Stomach (tissue), 8 donors: ENCODE measurements at regions not wholly inside any gene's neighbourhood (a gene's known extent, or its start where the extent isn't known, plus 50 kb on each side); places are given as distances from the start of the nearest gene placed in this dataset.

Experiments
- DNase-seq, 2 donors: peaks; one replicate each; pipeline versions ENCODE4 v3.0.0 to v3.0.0-alpha.2; 2013 to 2019
- H3K27ac ChIP-seq, 5 donors: fragments of 200-600 bp in 4 of 5; sonication (generic) in 4 of 5; one replicate each; pipeline ENCODE4 v1.5.1; 2013 to 2019; ENCODE audit warnings: mild to moderate bottlenecking in 1 of 5, moderate library complexity in 1 of 5
- H3K27me3 ChIP-seq, 3 donors: fragments of 200-600 bp; sonication (generic); one replicate each; pipeline ENCODE4 v1.5.1; 2017 to 2019; ENCODE audit warnings: mixed run types in 1 of 3
- H3K36me3 ChIP-seq, 4 donors: fragments of 200-600 bp; sonication (generic); 1 replicate in 3 of 4; 2 replicates in 1 of 4; pipeline ENCODE4 v1.5.1; 2016 to 2019
- H3K4me1 ChIP-seq, 4 donors: fragments of 200-600 bp; sonication (generic); one replicate each; pipeline ENCODE4 v1.5.1; 2016 to 2019
- H3K4me3 ChIP-seq, 4 donors: fragments of 200-600 bp; sonication (generic) in 3 of 4; one replicate each; pipeline ENCODE4 v1.5.1; 2016 to 2019; ENCODE audit warnings: mild to moderate bottlenecking in 1 of 4
- H3K9me3 ChIP-seq, 4 donors: fragments of 200-600 bp; sonication (generic); one replicate each; pipeline ENCODE4 v1.5.1; 2016 to 2019
- EP300 ChIP-seq: sonication (generic); formaldehyde crosslinking; IDR thresholded peaks from one replicate; pipeline ENCODE4 v1.6.1; 2017; ENCODE audit warnings: antibody characterized with exemption
- POLR2A ChIP-seq, 4 donors: fragments of 450-650 bp; IDR thresholded peaks; one replicate each; pipeline ENCODE4 v1.6.1; 2016; ENCODE audit warnings: antibody characterized with exemption in 4 of 4, control low read depth in 2 of 4, mild to moderate bottlenecking in 1 of 4, moderate library complexity in 1 of 4
- POLR2AphosphoS5 ChIP-seq, 3 donors: sonication (generic); formaldehyde crosslinking; IDR thresholded peaks; one replicate each; pipeline ENCODE4 v1.6.1; 2016; ENCODE audit warnings: antibody characterized with exemption in 3 of 3
- WGBS, 5 donors: extraction: QIAGEN DNeasy Blood & Tissue Kit in 3 of 5; methylation state at CpG; one replicate each; pipeline versions ENCODE4 v1.1.5 to v1.1.7; 2013 to 2018; 5-methylcytosine and 5-hydroxymethylcytosine counted together
- intact Hi-C: fragments of 100-400 bp; cut with DNase I; formaldehyde crosslinking; loops from one replicate; pipeline ENCODE4 v1.15.1; 2023; ENCODE audit warnings: low total_unique reads
- TF ChIP-seq, protein P1 (sequence below), 7 experiments: fragments of 450-650 bp in 4 of 7; fragments of 200-600 bp in 3 of 7; sonication (generic) in 3 of 7; IDR thresholded peaks; one replicate each; pipeline ENCODE4 v1.5.1; 2016 to 2019; ENCODE audit warnings: antibody characterized with exemption in 7 of 7, control low read depth in 2 of 7, mild to moderate bottlenecking in 1 of 7
- donor health status: healthy with polysubstance abuse.
- donor health status: Bipolar disorder and iron deficiency.
- donor health status: healthy.

GRCh38 chr2:19743641-19744040, 158.1 kb downstream of the TTC32 start:
- WGBS, 5 donors = 94 to 100% (median 98%) methylated on average over 2 to 5 of the region's 5 CpGs
- Histone ChIP-seq H3K9me3 (no peaks in the 10 kb centered on the region), H3K27me3 (no peaks in the 10 kb centered on the region), H3K27ac (no peak overlapping the region), H3K4me3 (no peak overlapping the region), H3K36me3 (no peaks in the 10 kb centered on the region), H3K4me1 (no peaks in the 10 kb centered on the region)
- TF ChIP-seq, protein P1, sequence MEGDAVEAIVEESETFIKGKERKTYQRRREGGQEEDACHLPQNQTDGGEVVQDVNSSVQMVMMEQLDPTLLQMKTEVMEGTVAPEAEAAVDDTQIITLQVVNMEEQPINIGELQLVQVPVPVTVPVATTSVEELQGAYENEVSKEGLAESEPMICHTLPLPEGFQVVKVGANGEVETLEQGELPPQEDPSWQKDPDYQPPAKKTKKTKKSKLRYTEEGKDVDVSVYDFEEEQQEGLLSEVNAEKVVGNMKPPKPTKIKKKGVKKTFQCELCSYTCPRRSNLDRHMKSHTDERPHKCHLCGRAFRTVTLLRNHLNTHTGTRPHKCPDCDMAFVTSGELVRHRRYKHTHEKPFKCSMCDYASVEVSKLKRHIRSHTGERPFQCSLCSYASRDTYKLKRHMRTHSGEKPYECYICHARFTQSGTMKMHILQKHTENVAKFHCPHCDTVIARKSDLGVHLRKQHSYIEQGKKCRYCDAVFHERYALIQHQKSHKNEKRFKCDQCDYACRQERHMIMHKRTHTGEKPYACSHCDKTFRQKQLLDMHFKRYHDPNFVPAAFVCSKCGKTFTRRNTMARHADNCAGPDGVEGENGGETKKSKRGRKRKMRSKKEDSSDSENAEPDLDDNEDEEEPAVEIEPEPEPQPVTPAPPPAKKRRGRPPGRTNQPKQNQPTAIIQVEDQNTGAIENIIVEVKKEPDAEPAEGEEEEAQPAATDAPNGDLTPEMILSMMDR (IDR thresholded peaks at IDR 0.05) = no peak
- no peak for TF ChIP-seq EP300
- TF ChIP-seq POLR2AphosphoS5 (IDR thresholded peaks at IDR 0.05) = no peak
- TF ChIP-seq POLR2A (IDR thresholded peaks at IDR 0.05) = no peak
- intact Hi-C loops = no loop called here
- DNase-seq = no peak

DNA sequence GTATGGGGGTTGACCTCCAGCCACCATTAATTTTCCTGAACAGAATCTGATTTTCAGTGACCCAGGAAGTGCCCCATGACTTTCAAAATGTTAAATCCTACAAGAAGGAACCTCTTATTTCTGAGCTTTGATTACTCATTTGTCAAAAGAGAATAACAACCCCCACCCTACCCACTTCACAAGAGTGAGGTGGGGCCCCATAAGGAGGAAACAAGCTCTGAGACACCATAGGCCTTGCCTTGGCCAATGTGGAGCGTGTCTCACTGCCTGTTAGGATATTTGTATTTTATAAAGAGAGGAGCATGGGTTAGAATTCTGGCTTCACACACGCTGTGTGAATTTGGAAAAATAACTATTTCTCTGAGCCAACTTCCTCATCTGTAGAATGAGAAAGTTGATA, 158.9 kb downstream of the TTC32 start:
- Histone ChIP-seq H3K4me3 (no peak overlapping the region), H3K27ac (no peak overlapping the region), H3K36me3 (no peaks in the 10 kb centered on the region), H3K9me3 (no peaks in the 10 kb centered on the region), H3K4me1 (no peaks in the 10 kb centered on the region), H3K27me3 (no peaks in the 10 kb centered on the region)
- no peak for DNase-seq
- TF ChIP-seq EP300 = no peak
- TF ChIP-seq POLR2A (IDR thresholded peaks at IDR 0.05) = no peak
- TF ChIP-seq, protein P1 (IDR thresholded peaks at IDR 0.05) = no peak
- TF ChIP-seq POLR2AphosphoS5 (IDR thresholded peaks at IDR 0.05) = no peak
- intact Hi-C loops = no loop called here
- WGBS, 5 donors = 85 to 91% (median 87%) methylated on average over 2 of the region's 2 CpGs

GRCh38 chr2:19739256-19739655, 162.5 kb downstream of the TTC32 start:
- no peaks in the 10 kb centered on the region for H3K36me3 ChIP-seq
- H3K4me3 ChIP-seq = no peak overlapping the region
- intact Hi-C loops = no loop called here
- TF ChIP-seq POLR2A (IDR thresholded peaks at IDR 0.05) = no peak
- TF ChIP-seq, protein P1 (IDR thresholded peaks at IDR 0.05) = no peak
- TF ChIP-seq POLR2AphosphoS5 (IDR thresholded peaks at IDR 0.05) = no peak
- no peak for TF ChIP-seq EP300
- no peaks in the 10 kb centered on the region for H3K9me3 ChIP-seq
- no peak for DNase-seq
- H3K27ac ChIP-seq = peak overlapping the region in 3 of 5 donors; percentile 26 to 51 (median 29)
- H3K4me1 ChIP-seq = no peaks in the 10 kb centered on the region
- no peaks in the 10 kb centered on the region for H3K27me3 ChIP-seq
- 63 to 85% (median 82%) methylated on average over 2 of the region's 2 CpGs for WGBS, 5 donors

DNA sequence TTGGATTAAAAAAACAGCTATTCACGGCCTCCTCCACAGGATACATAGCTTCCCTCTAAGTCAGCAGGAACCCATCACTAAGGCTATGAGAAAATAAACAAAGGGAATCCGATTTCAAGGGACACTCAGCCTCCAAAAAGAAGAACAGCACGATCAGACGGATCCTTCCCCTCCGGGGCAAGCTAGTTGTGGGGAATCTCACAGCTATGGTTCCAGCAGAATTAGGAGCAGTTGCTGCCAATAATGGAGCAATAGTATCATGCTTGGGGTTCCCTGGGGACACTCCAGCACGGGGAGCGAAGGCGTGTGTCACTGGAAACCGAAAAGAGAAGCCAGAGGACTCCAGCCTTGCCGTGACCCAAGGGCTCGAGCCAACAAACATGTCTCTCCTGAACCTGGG, 163.1 kb downstream of the TTC32 start:
- peak in 1 of 2 donors; percentile 48 for DNase-seq
- no peaks in the 10 kb centered on the region for H3K27me3 ChIP-seq
- H3K9me3 ChIP-seq = no peaks in the 10 kb centered on the region
- intact Hi-C loops = no loop called here
- WGBS, 5 donors = 53 to 72% (median 59%) methylated on average over 11 of the region's 11 CpGs
- no peaks in the 10 kb centered on the region for H3K4me1 ChIP-seq
- no peak overlapping the region for H3K4me3 ChIP-seq
- no peaks in the 10 kb centered on the region for H3K36me3 ChIP-seq
- peak in 1 of 3 donors; percentile 35 for TF ChIP-seq POLR2AphosphoS5 (IDR thresholded peaks at IDR 0.05)
- TF ChIP-seq EP300 = no peak
- peak overlapping the region in 3 of 5 donors; percentile 26 to 57 (median 29) for H3K27ac ChIP-seq

GRCh38 chr2:19736191-19736831, 165.5 kb downstream of the TTC32 start:
- no peak for DNase-seq
- Histone ChIP-seq H3K4me3 (no peak overlapping the region), H3K4me1 (peaks cover 0 to 5% (median 0%) of the 10 kb centered on the region in 4 donors), H3K27me3 (no peaks in the 10 kb centered on the region), H3K9me3 (no peaks in the 10 kb centered on the region), H3K36me3 (no peaks in the 10 kb centered on the region), H3K27ac (no peak overlapping the region)
- intact Hi-C loops = no loop called here
- no peak for TF ChIP-seq POLR2AphosphoS5 (IDR thresholded peaks at IDR 0.05)
- TF ChIP-seq, protein P1 (IDR thresholded peaks at IDR 0.05) = no peak
- 68 to 85% (median 78%) methylated on average over 9 to 10 of the region's 10 CpGs for WGBS, 5 donors
